Heart right ventricle (tissue), 16 donors: ENCODE measurements at regions not wholly inside any gene's neighbourhood (a gene's known extent, or its start where the extent isn't known, plus 50 kb on each side); places are given as distances from the start of the nearest gene placed in this dataset.

Experiments
- ATAC-seq, 8 donors: fragments of 200-7000 bp; cut with Tn5 transposase; one replicate each; pipeline ENCODE4 v1.9.1; 2020; ENCODE audit warnings: mild to moderate bottlenecking in 8 of 8, moderate library complexity in 8 of 8, moderate number of reproducible peaks in 1 of 8
- DNase-seq, 2 donors: peaks; one replicate each; pipeline ENCODE4 v3.0.0-alpha.2; 2020
- H3K27ac ChIP-seq, 10 donors: fragments of 200-600 bp; sonication (generic) in 2 of 10; one replicate each; pipeline versions ENCODE4 v1.5.0 to v1.8.0; 2020 to 2022; ENCODE audit warnings: mild to moderate bottlenecking in 3 of 10
- H3K27me3 ChIP-seq, 7 donors: fragments of 200-600 bp; one replicate each; pipeline ENCODE4 v1.8.0; 2021 to 2022; ENCODE audit warnings: mild to moderate bottlenecking in 2 of 7
- H3K36me3 ChIP-seq, 9 donors: fragments of 200-600 bp; sonication (generic) in 1 of 9; one replicate each; pipeline versions ENCODE4 v1.5.0 to v1.8.0; 2020 to 2022; ENCODE audit warnings: mild to moderate bottlenecking in 2 of 9
- H3K4me1 ChIP-seq, 9 donors: fragments of 200-600 bp; sonication (generic) in 1 of 9; one replicate each; pipeline versions ENCODE4 v1.5.0 to v1.8.0; 2020 to 2022; ENCODE audit warnings: mild to moderate bottlenecking in 4 of 9
- H3K4me3 ChIP-seq, 10 donors: fragments of 200-600 bp; sonication (generic) in 2 of 10; one replicate each; pipeline versions ENCODE4 v1.5.0 to v1.8.0; 2020 to 2022; ENCODE audit warnings: mild to moderate bottlenecking in 7 of 10, moderate library complexity in 2 of 10
- H3K9me3 ChIP-seq, 11 donors: fragments of 200-600 bp in 10 of 11; sonication (generic) in 2 of 11; one replicate each; pipeline versions ENCODE4 v1.5.0 to v1.8.0; 2013 to 2022; ENCODE audit warnings: mild to moderate bottlenecking in 2 of 11, control low read depth in 1 of 11, moderate library complexity in 1 of 11
- CTCF ChIP-seq, 9 donors: fragments of 200-600 bp; sonication (generic) in 2 of 9; IDR thresholded peaks; one replicate each; pipeline versions ENCODE4 v1.5.0 to v1.8.0; 2021 to 2022; ENCODE audit warnings: antibody characterized with exemption in 9 of 9, mild to moderate bottlenecking in 5 of 9, moderate library complexity in 1 of 9
- WGBS, 2 donors: extraction: QIAGEN DNeasy Blood & Tissue Kit; methylation state at CpG; one replicate each; pipeline ENCODE4 v1.1.7; 2013; ENCODE audit warnings: inconsistent platforms in 1 of 2; 5-methylcytosine and 5-hydroxymethylcytosine counted together
- intact Hi-C, 10 donors: fragments of 100-400 bp; cut with DNase I; formaldehyde crosslinking; loops; one replicate each; pipeline versions ENCODE4 v1.11.1 to v1.14.2; 2022
- donor health status: Arrhythmogenic right ventricular cardiomyopathy.
- donor health status: ischemic (EF 13 %, LVEDD 7.1; RV severe dilation, severe dysfunction).
- donor health status: healthy with polysubstance abuse.
- donor health status: DM: no; HTN: yes; CAD: no.
- donor health status: DM: no; HTN: no; CAD: no.
- donor health status: ischemic (EF 25% LVEDD 6.9; RV normal size, moderate dysfunction).
- donor health status: ischemic (EF 25% LVEDD 5.7; RV mildly dilated, moderate dysfunction).
- donor health status: healthy.
- donor health status: DM: yes; HTN: yes; CAD: no.
- donor health status: Ischemic cardiomyopathy.
- donor health status: ischemic (EF 35%, LVEDD 5.7; RV mildly dilated, moderate dysfunction).
- donor health status: nonischemic (EF 11% LVEDD 7.7; RV severe dilation, severe dysfunction).
- donor health status: DM: yes; HTN: yes; CAD: no.
- donor health status: PGD.
- donor health status: ischemic (EF 29% LVEDD 5.4; RV normal size, mild dysfunction).
- donor health status: nonischemic (EF 23%, LVEDD 6.1; RV moderate dilation, normal function).

GRCh38 chr12:77777274-77777673 is 53.4 kb upstream of the NAV3 start:
- Histone ChIP-seq H3K36me3 (no peaks in the 10 kb centered on the region), H3K4me1 (peaks cover 0 to 4% (median 0%) of the 10 kb centered on the region in 9 donors), H3K9me3 (no peaks in the 10 kb centered on the region), H3K27ac (no peak overlapping the region), H3K27me3 (no peaks in the 10 kb centered on the region), H3K4me3 (no peak overlapping the region)
- ATAC-seq, result no peak
- no peak for DNase-seq
- no peak for TF ChIP-seq CTCF (IDR thresholded peaks at IDR 0.05)
- WGBS, 2 donors, result 94% methylated on average over 1 of the region's 1 CpG
- intact Hi-C loops, result no loop called here

- Histone ChIP-seq H3K4me3 (no peak overlapping the region), H3K27ac (no peak overlapping the region), H3K36me3 (no peaks in the 10 kb centered on the region), H3K27me3 (no peaks in the 10 kb centered on the region), H3K4me1 (no peaks in the 10 kb centered on the region), H3K9me3 (no peaks in the 10 kb centered on the region)
- TF ChIP-seq CTCF (IDR thresholded peaks at IDR 0.05), result no peak
- intact Hi-C loops, result no loop called here
- DNase-seq (no peak), ATAC-seq (no peak)
- WGBS, 2 donors, result 78 to 82% methylated on average over 5 of the region's 5 CpGs
Measured at GRCh38 chr12:77774761-77775160, 55.9 kb upstream of the NAV3 start.

DNA sequence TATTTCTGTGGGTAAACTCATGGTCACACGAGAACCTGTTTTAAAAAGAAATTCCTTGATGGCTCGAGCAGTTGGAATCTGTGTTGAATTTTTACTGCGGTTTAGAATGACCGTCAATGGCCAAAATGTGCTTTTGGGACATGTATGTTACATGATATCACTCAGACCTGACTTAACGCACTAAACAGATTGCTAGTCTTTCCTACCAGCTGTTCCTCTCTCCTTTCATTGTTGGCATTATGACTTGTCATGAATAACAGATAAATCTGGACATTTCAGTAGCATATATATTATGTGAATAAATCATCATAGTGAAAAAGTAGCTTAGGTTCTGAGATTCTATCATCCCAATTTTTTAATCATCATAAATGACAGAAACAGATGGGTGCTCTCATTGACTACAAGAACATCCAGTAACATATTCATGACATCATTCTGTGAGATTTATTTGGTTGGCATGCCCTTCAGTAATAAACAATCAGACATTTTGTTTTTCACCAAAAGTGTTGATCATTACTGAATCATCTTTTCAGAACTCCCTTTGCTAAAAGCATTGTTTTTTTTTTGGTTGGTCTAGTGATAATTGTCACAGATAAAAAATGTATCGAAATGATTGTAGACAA is 57.9 kb upstream of the NAV3 start:
- no peaks in the 10 kb centered on the region for H3K27me3 ChIP-seq
- no peaks in the 10 kb centered on the region for H3K4me1 ChIP-seq
- no peak overlapping the region for H3K27ac ChIP-seq
- no peak for ATAC-seq
- intact Hi-C loops, result no loop called here
- no peak overlapping the region for H3K4me3 ChIP-seq
- 89 to 92% methylated on average over 6 of the region's 6 CpGs for WGBS, 2 donors
- H3K9me3 ChIP-seq, result peaks cover 0 to 13% (median under 1%) of the 10 kb centered on the region in 11 donors
- no peaks in the 10 kb centered on the region for H3K36me3 ChIP-seq
- no peak for TF ChIP-seq CTCF (IDR thresholded peaks at IDR 0.05)
- no peak for DNase-seq

- no peak overlapping the region for H3K27ac ChIP-seq
- peaks cover 0 to 17% (median 2%) of the 10 kb centered on the region in 11 donors for H3K9me3 ChIP-seq
- WGBS, 2 donors, result 95 to 100% methylated on average over 1 of the region's 1 CpG
- no peak overlapping the region for H3K4me3 ChIP-seq
- H3K36me3 ChIP-seq, result no peaks in the 10 kb centered on the region
- DNase-seq (no peak), ATAC-seq (no peak)
- H3K4me1 ChIP-seq, result peaks cover 0 to 24% (median 11%) of the 10 kb centered on the region in 9 donors
- intact Hi-C loops, result no loop called here
- no peaks in the 10 kb centered on the region for H3K27me3 ChIP-seq
- no peak for TF ChIP-seq CTCF (IDR thresholded peaks at IDR 0.05)
Measured at GRCh38 chr12:77768558-77768957, 62.1 kb upstream of the NAV3 start.
